Suprapubic skin (tissue), 4 donors: ENCODE measurements at regions not wholly inside any gene's neighbourhood (a gene's known extent, or its start where the extent isn't known, plus 50 kb on each side); places are given as distances from the start of the nearest gene placed in this dataset.

ENCODE experiments used
- CTCF ChIP-seq, 2 donors: fragments of 200-600 bp in 1 of 2; fragments of 450-650 bp in 1 of 2; sonication (generic) in 1 of 2; IDR thresholded peaks; one replicate each; pipeline ENCODE4 v1.5.1; 2016 to 2019; ENCODE audit warnings: antibody characterized with exemption in 2 of 2, mild to moderate bottlenecking in 1 of 2, moderate library complexity in 1 of 2
- POLR2A ChIP-seq, 2 donors: fragments of 450-650 bp; IDR thresholded peaks; one replicate each; pipeline ENCODE4 v1.6.1; 2017; ENCODE audit warnings: antibody characterized with exemption in 2 of 2, mild to moderate bottlenecking in 2 of 2, moderate library complexity in 2 of 2
- POLR2AphosphoS5 ChIP-seq, 3 donors: sonication (generic); formaldehyde crosslinking; IDR thresholded peaks; one replicate each; pipeline ENCODE4 v1.6.1; 2017; ENCODE audit warnings: antibody characterized with exemption in 3 of 3

- TF ChIP-seq CTCF (IDR thresholded peaks at IDR 0.05) (no peak), POLR2A (IDR thresholded peaks at IDR 0.05) (no peak), POLR2AphosphoS5 (IDR thresholded peaks at IDR 0.05) (no peak)
Measured at GRCh38 chr18:6614952-6615351, 114.6 kb upstream of the ARHGAP28 start.
